ENCODE measurements at regions not wholly inside any gene's neighbourhood (a gene's known extent, or its start where the extent isn't known, plus 50 kb on each side); places are given as distances from the start of the nearest gene placed in this dataset.
A peak's percentile ranks its signal among the peaks of the same experiment; 100 is the strongest.
"Not testable (repeated sequence)": the region's sequence is repeated elsewhere in the genome, so short reads cannot be mapped to it uniquely, and the experiment has no call there.

DNA sequence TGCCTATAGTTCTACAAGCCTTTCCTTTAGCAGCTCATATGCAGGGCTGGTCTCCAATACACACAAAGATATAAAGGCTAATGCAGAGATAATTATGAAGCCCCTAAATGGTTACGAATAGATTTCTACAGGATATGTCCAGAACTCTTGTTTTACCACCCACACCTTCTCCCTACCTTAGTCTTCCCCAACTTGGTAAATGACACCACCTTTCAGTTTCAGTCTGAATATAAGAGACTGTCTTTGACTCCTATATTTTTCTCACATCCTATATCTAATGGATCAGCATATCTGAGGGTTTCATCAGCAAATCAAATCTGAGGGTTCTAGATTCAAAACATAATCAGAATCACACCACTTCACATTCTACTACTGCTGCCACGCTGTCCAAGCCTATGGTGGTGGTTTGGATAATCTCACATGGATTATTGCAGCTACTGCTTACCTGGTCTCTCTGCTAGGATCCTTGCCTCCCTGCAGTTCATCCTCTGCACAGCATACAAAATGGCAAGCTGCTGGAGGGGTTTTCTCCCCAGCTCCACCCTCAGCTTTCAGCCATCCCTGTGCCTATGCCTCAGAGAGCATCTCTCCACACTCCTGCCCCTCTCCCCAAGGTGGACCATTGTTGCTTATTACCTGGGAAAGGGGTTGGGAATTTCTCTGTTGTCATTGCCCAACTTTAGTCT is 178.0 kb upstream of the SPOPL start:
- DNase-seq = no peak

DNA sequence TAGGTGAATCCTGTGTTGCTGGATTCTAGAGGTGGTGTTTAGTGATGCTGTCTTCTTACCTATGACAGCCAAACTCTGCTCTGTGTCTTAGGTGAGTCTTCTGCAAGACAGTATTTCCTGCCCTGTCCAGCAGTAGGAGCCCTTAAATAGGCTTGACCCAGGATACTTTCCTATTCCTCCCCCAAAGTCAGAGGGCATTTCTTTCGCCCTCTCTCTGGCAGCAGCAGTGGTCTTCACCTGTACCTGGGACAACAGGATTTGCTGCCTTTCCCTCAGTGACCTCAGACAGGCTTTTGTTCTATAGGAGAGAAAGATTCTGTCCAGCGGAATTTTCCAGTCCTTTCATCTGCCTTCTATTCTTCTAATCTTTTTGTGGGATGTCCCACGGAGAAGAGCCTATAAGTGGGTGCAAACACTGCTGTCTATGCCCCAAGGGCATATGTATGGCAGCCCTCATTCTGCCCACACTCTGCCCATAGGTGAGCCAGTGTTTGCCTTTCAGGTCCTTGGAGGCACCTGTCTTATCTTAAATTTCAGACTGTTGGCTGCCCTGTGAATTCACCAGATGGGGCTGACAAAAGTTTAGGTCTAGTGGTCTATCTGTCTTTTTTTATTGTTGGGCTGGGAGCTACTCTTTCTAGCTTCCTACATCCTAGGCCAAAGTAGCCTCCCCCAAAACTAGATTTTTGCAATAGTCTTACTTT is 177.3 kb upstream of the SPOPL start:
- no peak for DNase-seq

DNA sequence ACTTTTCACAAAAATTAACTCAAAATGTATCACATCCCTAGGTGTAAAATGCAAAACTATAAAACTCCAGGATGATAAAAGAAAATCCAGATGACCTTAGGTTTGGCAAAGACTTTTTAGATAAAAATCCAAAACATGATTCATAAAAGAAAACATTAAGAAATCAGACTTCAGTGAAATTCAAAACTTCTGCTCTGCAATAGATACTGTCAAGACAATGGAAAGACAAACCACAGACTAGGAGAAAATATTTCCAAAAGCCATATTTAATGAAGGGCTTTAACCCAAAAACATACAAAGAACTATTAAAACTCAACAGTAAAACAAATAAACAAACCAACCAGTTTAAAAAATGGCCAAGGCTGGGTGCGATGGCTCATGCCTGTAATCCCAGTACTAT is 173.6 kb upstream of the SPOPL start:
- no peak for DNase-seq

DNA sequence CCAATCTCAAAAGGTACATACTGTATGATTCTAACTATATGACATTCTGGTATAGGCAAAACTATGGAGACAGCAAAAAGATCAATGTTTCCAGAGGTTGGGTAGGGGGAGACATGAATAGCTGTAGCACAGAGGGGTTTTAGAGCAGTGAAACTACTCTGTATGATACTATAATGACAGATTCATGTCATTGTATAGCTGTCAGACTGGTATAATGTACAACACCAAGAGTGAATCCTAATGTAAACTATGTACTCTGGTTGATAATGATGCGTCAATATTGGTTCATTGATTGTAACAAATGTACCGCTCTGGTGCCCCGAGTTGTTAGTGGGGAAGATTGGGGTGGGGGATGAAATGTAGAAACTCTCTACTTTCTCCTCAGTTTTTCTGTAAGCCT is 172.4 kb upstream of the SPOPL start:
- no peak for DNase-seq

DNA sequence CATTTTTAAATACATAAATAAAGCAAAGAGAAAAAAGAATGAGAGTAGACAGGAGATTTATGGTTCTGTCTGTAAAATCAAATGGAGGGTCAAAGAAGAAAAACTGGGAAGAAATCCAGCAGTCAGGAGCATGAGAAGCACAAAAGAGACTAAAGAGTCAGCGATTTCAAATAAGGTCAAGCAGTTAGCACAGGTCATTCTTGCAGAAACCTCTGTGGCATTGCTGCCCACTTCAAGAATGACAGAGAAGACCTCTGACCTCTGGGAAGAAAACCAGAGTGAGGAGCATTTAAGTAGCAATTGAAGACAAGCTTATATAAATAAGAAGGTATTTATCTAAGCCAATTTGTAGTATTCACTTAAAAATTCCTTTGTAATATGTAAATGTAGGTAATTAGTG is 172.0 kb upstream of the SPOPL start:
- no peak for DNase-seq

DNA sequence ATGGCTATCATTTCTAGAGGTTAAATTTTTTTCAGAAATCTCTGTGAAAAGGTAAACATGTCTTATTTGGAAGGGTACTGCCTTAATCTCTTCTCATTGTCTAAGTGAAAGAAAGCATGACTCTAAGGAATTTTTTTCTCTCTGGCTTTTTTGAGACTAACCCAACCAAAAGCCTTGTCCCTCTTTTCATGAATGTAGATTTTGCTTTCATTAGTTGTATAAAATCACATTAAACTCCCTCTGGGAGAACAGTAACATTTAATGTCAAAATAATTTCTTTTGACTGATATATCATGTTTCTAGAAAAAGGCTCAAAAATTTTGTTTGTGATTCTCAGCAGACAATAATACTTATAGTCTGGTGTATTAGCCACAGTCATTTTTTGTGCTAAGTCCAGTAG is 168.4 kb upstream of the SPOPL start:
- DNase-seq = no peak

DNA sequence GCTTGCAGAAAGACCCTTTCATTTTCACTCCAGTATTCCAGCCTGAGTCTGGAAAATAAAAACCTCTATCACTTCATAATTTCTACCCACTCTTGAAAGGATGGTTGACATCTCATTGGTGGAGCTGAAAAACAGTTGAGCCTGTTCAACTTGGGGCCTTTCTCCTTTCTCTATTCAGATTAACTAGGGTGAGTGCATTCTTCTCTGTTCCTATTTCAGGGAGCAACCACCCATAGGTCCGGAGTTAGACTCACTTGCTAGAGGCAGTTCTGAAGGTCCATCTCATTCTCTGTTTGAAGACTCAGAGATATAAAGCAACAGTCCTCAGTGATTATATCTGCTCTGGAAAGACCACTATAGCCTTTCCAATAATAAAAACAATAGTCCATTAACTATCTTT is 167.9 kb upstream of the SPOPL start:
- DNase-seq = no peak

DNA sequence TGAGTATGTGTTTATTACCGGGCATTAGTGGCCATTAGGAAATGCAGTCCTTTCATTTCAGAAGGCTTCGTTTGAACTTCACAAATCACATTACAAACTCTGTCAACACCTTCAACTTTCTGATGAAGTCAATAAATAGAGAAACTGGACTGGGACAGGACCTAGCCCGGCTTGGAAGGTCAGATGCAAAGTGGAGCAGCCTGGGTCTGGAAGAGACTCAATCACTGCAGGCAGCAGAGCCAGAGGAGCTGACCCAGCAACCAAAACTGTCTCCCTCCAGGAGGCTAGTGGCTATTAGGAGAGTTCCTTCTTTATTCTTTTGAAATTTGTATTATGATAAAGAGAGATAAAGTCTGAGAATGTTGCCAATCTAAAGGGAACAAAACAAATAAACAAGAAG is 167.2 kb upstream of the SPOPL start:
- DNase-seq = no peak

DNA sequence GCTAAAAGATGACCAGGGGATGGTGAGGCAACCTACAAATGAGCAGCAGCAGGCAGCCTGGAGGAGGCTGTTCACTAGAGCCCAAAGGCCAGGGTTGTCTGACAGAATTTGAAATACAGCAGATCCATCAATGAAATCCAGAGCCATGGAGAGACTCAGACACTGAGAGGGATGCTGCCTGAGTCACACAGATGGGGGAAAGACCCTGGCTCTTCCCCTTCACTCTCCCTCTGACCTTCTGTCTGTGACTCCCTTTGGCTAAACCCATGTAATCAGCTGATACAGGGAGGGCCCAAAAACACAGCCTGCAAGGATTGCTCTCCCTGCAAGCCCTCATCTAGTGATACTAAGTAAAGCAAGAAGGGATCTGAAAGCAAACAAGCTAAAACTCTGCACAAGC is 166.5 kb upstream of the SPOPL start:
- no peak for DNase-seq

DNA sequence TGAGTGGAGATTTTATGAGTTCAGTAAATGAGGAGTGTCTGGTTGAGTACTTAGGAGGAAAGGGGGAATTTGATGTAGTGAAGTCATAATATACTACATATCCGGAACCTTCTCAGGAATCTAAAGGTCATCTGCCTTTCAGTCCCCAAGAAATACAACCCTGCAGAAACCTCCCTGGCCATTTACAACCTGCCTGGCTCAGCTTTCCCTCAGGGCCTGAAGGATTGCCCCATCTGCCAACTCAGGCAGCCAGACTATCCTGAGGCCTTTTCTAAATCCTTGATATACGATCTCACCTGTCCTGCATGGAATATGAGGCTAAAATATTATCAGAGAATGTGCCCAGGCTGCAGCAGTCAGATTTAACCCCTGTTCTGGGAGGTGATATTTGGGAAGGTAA is 165.4 kb upstream of the SPOPL start:
- no peak for DNase-seq

DNA sequence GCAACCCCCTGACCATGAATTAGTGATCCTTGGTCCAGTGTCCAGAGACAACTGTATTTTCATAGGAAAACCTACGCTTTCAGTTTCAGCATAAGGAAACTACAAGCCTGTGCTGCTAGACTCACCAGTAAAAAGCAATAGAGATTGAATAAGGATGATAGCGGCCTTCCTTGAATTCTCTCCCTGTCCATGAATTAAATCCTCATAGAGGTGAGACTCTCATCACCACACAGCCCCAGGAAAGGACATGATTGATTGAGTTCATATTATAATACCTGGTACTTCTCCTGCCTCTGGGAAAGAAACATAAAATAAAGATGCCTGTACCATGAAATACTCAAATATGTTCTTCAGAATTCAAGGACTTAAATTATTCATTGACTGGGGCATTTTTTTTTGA is 146.3 kb upstream of the SPOPL start:
- no peak for DNase-seq

DNA sequence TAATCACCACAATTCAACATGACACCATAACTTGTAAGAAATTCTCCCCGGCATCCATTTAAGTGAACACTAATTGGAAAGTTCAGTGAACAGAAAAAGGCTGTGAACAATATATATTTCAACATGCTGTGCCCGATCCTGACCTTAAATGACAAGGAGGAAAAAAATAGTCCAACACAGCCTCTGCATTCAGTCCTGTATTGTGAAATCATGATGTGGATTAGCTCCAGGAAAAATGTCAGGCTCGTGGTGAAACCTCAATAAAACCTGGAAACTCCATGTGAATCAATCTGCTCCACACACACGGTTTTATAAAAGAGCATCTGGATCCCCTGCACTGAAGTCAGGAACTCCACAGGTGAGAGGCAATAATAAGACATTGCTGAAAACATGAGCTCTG is 145.4 kb upstream of the SPOPL start:
- DNase-seq = no peak

DNA sequence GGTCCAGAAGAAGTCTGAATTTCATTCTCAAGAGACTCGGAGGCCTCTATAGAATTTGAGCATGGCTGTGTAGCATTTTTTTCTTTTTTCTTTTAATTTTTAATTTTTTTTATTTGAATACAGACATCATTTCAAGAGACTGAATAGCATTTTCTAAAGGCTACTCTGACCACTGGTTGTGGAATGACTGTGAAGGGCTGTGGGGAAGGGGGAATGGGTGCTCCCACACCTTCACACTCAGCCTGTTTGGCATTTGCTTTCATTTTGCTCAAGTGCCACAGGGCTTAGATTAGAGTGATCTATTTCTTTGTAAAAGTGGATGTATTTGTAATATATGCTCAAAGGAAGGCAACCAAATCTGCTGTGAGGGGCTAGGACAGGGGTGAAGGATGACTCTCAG is 142.0 kb upstream of the SPOPL start:
- no peak for DNase-seq

DNA sequence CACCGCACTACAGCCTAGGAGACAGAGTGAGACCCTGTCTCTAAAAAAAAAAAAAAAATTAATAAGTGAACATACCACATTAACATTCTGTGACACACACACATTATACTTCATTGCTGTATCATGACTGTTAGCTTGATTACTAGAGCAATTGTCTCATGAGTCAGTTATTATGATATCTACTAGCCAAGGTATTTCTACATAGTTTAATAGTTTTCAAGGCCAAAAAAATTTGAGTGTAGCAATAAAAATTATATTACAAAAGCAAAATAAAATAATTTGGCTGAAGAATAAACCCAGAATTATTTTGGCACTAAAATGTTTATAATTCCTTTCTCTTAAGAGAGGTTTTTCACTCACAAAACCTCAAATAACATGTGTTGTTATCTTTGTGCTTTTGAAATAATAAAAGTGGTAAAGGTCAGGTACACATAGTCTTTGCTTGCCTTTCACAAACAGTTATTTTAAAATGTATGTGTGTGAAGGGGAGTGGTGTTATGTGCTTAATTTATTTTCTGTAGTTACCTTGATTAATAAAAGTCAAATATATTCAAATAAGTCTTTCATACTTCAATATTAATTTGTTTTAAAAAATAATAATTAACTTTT is 136.9 kb upstream of the SPOPL start:
- DNase-seq = no peak

DNA sequence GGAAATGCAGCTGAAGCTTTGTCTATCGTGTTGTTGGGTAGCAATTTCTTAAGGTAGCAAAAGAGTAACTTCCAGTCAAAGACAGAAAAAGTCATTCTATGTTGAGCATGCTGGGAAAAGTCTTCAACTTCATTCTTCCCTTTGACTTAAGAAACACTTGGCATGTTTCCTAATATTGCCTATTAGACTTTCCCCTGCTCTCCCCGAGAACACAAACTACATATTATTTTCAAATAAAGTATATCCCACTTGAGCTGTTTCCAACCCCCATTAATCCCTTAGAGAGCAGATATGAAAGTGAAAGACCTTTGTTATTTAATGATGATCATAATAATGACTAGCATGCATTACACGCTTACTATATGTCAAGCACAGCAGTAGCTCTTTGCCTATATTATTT is 136.0 kb upstream of the SPOPL start:
- DNase-seq = no peak

DNA sequence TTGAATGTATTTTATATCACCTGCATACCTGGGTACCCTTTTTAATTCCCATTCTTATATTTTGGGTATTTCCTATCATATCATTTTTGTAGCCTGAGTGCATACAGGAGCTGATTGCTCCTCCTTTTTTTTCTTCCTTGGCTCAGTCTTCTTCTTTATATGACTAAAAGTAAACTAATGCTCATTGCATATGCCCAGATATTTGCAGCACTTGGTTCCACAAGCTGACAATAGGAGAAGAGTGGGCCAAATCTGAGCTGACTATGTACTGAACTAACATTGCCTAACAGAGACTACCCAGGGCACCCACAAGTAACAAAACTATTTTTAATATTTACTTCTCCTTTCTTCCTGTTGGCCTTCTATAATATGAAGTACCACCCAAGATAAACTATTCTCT is 131.7 kb upstream of the SPOPL start:
- no peak for DNase-seq

DNA sequence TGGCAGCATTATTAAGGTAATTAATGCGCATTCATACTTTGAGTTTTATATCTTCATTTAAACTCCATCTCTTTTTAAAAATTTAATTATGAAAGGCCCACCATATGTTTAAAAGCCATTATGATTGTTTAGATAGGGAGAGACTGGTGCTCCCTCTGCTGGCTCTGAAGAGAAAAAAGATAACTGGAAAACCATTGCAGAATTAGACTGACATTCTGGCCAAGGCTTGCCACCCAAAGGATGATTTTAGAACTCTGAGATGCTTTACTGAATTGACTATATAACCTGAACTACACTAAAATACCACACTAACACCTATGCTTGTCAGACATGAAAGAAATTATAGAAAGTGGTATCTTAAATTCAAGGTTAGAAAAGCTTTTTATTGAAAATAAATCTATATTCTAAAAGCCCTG is 127.6 kb upstream of the SPOPL start:
- peak; percentile 16 for DNase-seq

DNA sequence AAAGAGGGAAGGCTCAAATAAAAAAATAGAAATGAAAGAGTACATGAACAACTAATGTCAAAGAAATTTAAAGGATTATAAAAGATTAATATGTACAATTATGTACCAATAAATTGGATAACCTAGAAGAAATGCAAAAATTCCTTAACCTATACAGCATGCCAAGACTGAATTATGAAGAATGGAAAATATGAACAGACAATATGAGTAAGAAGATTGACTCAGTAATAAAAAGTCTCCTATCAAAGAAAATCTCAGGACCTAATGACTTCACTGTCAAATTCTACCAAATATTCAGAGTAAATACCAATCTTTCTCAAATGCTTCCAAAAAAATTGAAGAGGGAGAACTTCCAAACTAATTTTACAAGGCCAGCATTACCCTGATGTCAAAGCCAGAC is 120.2 kb upstream of the SPOPL start:
- no peak for DNase-seq

DNA sequence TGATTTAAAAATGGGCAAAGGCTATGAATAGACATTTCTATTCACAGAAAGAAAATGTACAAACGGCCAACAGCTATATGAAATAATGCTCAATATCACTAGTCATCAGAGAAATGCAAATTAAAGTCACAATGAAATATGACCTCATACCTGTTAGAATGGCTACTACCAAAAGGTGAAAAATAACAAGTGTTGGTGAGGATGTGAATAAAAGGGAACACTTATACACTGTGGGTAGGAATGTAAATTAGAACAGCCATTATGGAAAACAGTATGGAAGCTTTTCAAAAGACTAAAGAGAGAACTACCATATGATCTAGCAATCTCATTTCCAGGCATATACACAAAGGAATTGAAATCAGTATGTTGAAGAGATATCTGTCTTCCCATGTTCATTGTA is 118.9 kb upstream of the SPOPL start:
- DNase-seq = no peak

DNA sequence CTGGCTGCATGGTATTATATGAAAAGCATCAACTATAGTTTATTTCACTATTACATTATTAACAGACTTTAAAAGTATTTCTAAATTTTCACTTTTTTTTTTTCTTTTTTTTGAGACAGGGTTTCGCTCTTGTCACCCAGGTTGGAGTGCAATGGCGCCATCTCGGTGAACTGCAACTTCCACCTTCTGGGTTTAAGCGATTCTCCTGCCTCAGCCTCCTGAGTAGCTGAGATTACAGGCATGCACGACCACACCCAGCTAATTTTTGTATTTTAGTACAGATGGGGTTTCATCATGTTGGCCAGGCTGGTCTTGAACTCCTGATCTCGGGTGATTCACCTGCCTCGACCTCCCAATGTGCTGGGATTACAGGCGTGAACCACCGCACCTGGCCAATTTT is 115.4 kb upstream of the SPOPL start:
- not testable (repeated sequence) for DNase-seq

DNA sequence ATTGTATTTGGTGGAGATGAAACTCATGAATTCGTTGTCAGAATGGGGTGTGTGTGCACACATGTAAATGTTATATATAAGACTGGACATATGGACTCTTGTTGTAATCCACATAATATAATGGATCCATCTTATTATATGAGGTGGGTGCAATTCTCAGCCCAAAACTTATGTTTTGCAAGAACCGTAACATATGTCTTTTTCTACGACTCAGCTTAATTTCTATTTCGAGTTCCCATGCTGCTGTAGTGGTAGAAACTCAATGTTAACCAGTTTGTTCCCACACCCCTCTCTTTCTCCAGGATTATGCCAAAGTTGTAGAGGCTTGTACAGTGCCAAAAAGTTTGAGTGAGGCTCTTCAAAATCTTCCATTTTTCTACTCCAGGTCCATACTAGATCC is 112.5 kb upstream of the SPOPL start:
- no peak for DNase-seq

DNA sequence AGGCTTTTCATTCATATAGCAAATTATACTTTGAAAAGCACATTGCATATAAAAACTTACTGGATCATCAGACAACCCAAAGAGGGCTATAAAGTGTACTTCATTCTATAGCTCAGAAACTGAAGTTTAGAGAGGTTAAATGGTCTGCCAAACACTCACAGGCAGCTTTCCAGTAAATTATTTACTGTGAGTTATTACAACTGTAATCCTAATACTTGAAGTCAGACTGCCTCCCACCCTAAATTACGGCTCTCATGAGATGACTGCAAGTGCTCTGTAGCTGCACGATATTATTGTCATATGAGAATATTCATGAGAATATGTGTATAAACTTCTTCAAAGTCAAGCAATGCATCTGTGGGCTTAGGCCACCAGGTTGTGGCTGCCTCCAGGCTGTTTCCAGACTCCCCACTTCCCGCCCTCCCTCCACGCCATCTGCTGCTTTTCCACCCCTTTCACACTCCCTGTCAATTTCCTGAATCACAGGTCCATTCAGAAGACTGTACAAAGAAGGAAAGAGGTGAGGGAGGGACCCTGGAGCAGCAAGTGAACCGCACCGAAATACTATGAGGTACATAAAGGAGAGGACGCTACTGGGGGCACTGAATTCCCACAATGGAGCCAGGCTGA is 111.1 kb upstream of the SPOPL start:
- DNase-seq = no peak

DNA sequence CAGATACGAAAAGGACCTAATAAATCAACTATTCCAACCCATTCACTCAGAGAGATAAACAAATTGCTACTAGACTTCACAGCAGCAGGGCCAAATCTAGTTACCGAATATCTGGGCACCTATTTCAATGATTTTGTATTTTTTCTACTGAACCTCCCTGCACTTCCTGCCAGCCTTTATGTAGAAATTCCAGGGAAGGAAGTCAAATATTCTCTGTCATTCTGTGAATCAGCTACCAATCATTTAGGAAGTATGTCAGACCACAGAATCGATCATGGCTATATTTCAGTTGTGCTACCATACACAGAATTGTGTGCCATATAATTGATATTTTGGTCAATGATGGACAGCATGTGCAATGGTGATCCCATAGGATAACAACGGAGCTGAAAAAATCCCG is 109.6 kb upstream of the SPOPL start:
- no peak for DNase-seq
